ENCODE measurements at regions not wholly inside any gene's neighbourhood (a gene's known extent, or its start where the extent isn't known, plus 50 kb on each side); places are given as distances from the start of the nearest gene placed in this dataset.
"Not testable (repeated sequence)": the region's sequence is repeated elsewhere in the genome, so short reads cannot be mapped to it uniquely, and the experiment has no call there.

GRCh38 chr4:188347339-188347738, 208.1 kb downstream of the TRIML1 start:
- TF ChIP-seq EZH2 (IDR thresholded peaks at IDR 0.05; ENCODE audit: low read length, missing control alignments), result no peak
- no peak for TF ChIP-seq CTCF (conservative IDR thresholded peaks at IDR 0.05 in 1 of 2, IDR thresholded peaks at IDR 0.05 in 1 of 2; ENCODE audit: low read depth in 1 of 2, low read length in 2 of 2)
- Histone ChIP-seq H3K36me3 (ENCODE audit: control insufficient read depth, insufficient read depth, low read length) (no peaks in the 10 kb centered on the region), H3K27ac (ENCODE audit: insufficient read depth, low read length) (no peak overlapping the region), H3K79me2 (ENCODE audit: control insufficient read depth, insufficient read depth, low read length) (no peaks in the 10 kb centered on the region), H3K4me2 (ENCODE audit: extremely low read depth, insufficient read depth, low read length) (no peak overlapping the region), H3K27me3 (ENCODE audit: control insufficient read depth, insufficient read depth, low read length) (no peaks in the 10 kb centered on the region), H4K20me1 (ENCODE audit: control insufficient read depth, extremely low read depth, insufficient read depth, low read length) (no peaks in the 10 kb centered on the region), H3K9me3 (ENCODE audit: control insufficient read depth, insufficient read depth, low read depth, low read length) (no peaks in the 10 kb centered on the region), H2AFZ (ENCODE audit: low read length) (no peak overlapping the region), H3K4me3 (replicated peaks in 1 of 4; ENCODE audit: control extremely low read depth in 1 of 4, insufficient read depth in 1 of 4, low read depth in 3 of 4, low read length in 4 of 4) (no peak overlapping the region), H3K4me1 (ENCODE audit: control insufficient read depth, extremely low read depth, insufficient read depth, low read length) (no peaks in the 10 kb centered on the region), H3K9ac (ENCODE audit: insufficient read depth, low read length) (no peak overlapping the region)
- no peak for DNase-seq (ENCODE audit: low read depth in 2 of 2)

- not testable (repeated sequence) for H4K20me1 ChIP-seq (ENCODE audit: control insufficient read depth, extremely low read depth, insufficient read depth, low read length); H3K4me2 ChIP-seq (ENCODE audit: extremely low read depth, insufficient read depth, low read length); H3K4me3 ChIP-seq (replicated peaks in 1 of 4; ENCODE audit: control extremely low read depth in 1 of 4, insufficient read depth in 1 of 4, low read depth in 3 of 4, low read length in 4 of 4); H3K27me3 ChIP-seq (ENCODE audit: control insufficient read depth, insufficient read depth, low read length); H3K4me1 ChIP-seq (ENCODE audit: control insufficient read depth, extremely low read depth, insufficient read depth, low read length); H3K27ac ChIP-seq (ENCODE audit: insufficient read depth, low read length); H3K9ac ChIP-seq (ENCODE audit: insufficient read depth, low read length); H3K36me3 ChIP-seq (ENCODE audit: control insufficient read depth, insufficient read depth, low read length); H3K79me2 ChIP-seq (ENCODE audit: control insufficient read depth, insufficient read depth, low read length); DNase-seq (ENCODE audit: low read depth in 2 of 2); H2AFZ ChIP-seq (ENCODE audit: low read length); H3K9me3 ChIP-seq (ENCODE audit: control insufficient read depth, insufficient read depth, low read depth, low read length)
These were observed 210.3 kb downstream of the TRIML1 start for GRCh38 chr4:188349569-188349968.

- Histone ChIP-seq H3K27me3 (ENCODE audit: control insufficient read depth, insufficient read depth, low read length) (no peaks in the 10 kb centered on the region), H3K4me3 (replicated peaks in 1 of 4; ENCODE audit: control extremely low read depth in 1 of 4, insufficient read depth in 1 of 4, low read depth in 3 of 4, low read length in 4 of 4) (no peak overlapping the region), H3K4me2 (ENCODE audit: extremely low read depth, insufficient read depth, low read length) (no peak overlapping the region), H3K9me3 (ENCODE audit: control insufficient read depth, insufficient read depth, low read depth, low read length) (no peaks in the 10 kb centered on the region), H2AFZ (ENCODE audit: low read length) (no peak overlapping the region), H3K4me1 (ENCODE audit: control insufficient read depth, extremely low read depth, insufficient read depth, low read length) (no peaks in the 10 kb centered on the region), H3K36me3 (ENCODE audit: control insufficient read depth, insufficient read depth, low read length) (no peaks in the 10 kb centered on the region), H3K79me2 (ENCODE audit: control insufficient read depth, insufficient read depth, low read length) (no peaks in the 10 kb centered on the region), H3K9ac (ENCODE audit: insufficient read depth, low read length) (no peak overlapping the region), H4K20me1 (ENCODE audit: control insufficient read depth, extremely low read depth, insufficient read depth, low read length) (no peaks in the 10 kb centered on the region), H3K27ac (ENCODE audit: insufficient read depth, low read length) (no peak overlapping the region)
- TF ChIP-seq CTCF (conservative IDR thresholded peaks at IDR 0.05 in 1 of 2, IDR thresholded peaks at IDR 0.05 in 1 of 2; ENCODE audit: low read depth in 1 of 2, low read length in 2 of 2), result no peak
- no peak for TF ChIP-seq EZH2 (IDR thresholded peaks at IDR 0.05; ENCODE audit: low read length, missing control alignments)
- DNase-seq (ENCODE audit: low read depth in 2 of 2), result no peak
These were observed 224.0 kb downstream of the TRIML1 start for GRCh38 chr4:188363196-188363595.

- TF ChIP-seq CTCF (conservative IDR thresholded peaks at IDR 0.05 in 1 of 2, IDR thresholded peaks at IDR 0.05 in 1 of 2; ENCODE audit: low read depth in 1 of 2, low read length in 2 of 2) (no peak), EZH2 (IDR thresholded peaks at IDR 0.05; ENCODE audit: low read length, missing control alignments) (no peak)
- no peaks in the 10 kb centered on the region for H3K27me3 ChIP-seq (ENCODE audit: control insufficient read depth, insufficient read depth, low read length)
- no peak overlapping the region for H3K4me3 ChIP-seq (replicated peaks in 1 of 4; ENCODE audit: control extremely low read depth in 1 of 4, insufficient read depth in 1 of 4, low read depth in 3 of 4, low read length in 4 of 4)
- H3K4me1 ChIP-seq (ENCODE audit: control insufficient read depth, extremely low read depth, insufficient read depth, low read length), result no peaks in the 10 kb centered on the region
- no peak overlapping the region for H3K27ac ChIP-seq (ENCODE audit: insufficient read depth, low read length)
- no peak overlapping the region for H3K9ac ChIP-seq (ENCODE audit: insufficient read depth, low read length)
- no peak for DNase-seq (ENCODE audit: low read depth in 2 of 2)
- no peaks in the 10 kb centered on the region for H3K36me3 ChIP-seq (ENCODE audit: control insufficient read depth, insufficient read depth, low read length)
- no peaks in the 10 kb centered on the region for H4K20me1 ChIP-seq (ENCODE audit: control insufficient read depth, extremely low read depth, insufficient read depth, low read length)
- H3K79me2 ChIP-seq (ENCODE audit: control insufficient read depth, insufficient read depth, low read length), result no peaks in the 10 kb centered on the region
- no peaks in the 10 kb centered on the region for H3K9me3 ChIP-seq (ENCODE audit: control insufficient read depth, insufficient read depth, low read depth, low read length)
- no peak overlapping the region for H2AFZ ChIP-seq (ENCODE audit: low read length)
- no peak overlapping the region for H3K4me2 ChIP-seq (ENCODE audit: extremely low read depth, insufficient read depth, low read length)
These were observed 231.5 kb downstream of the TRIML1 start for GRCh38 chr4:188370777-188371176.

Measured in fibroblast of lung (primary cell).